ENCODE measurements at regions not wholly inside any gene's neighbourhood (a gene's known extent, or its start where the extent isn't known, plus 50 kb on each side); places are given as distances from the start of the nearest gene placed in this dataset.

DNA sequence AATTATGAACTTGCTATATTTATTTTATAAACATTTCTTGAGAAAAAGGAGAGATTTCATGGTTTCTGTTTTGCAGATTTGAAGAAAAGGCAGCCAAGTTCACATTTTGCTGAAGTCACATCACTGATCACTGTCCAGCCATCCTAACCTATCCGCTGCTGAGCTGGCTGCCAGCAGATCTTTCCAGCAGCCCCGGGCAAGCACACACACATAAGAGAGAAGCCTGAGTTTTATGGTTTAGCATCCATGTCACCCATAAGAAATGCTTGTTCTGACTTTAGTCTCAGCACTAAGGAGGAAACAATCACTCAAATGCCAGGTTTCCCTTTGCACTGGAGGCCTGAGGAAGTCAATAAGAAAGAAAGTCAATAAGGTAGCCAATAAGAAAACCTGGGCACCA lies 287.1 kb downstream of the SMOC2 start:
- TF ChIP-seq, protein P1, sequence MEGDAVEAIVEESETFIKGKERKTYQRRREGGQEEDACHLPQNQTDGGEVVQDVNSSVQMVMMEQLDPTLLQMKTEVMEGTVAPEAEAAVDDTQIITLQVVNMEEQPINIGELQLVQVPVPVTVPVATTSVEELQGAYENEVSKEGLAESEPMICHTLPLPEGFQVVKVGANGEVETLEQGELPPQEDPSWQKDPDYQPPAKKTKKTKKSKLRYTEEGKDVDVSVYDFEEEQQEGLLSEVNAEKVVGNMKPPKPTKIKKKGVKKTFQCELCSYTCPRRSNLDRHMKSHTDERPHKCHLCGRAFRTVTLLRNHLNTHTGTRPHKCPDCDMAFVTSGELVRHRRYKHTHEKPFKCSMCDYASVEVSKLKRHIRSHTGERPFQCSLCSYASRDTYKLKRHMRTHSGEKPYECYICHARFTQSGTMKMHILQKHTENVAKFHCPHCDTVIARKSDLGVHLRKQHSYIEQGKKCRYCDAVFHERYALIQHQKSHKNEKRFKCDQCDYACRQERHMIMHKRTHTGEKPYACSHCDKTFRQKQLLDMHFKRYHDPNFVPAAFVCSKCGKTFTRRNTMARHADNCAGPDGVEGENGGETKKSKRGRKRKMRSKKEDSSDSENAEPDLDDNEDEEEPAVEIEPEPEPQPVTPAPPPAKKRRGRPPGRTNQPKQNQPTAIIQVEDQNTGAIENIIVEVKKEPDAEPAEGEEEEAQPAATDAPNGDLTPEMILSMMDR (IDR thresholded peaks at IDR 0.05; ENCODE audit: unreplicated experiment) = no peak
- Mint-ChIP-seq H3K27me3 (ENCODE audit: low read depth) (no peaks in the 10 kb centered on the region), H3K4me1 (peaks cover 14% of the 10 kb centered on the region), H3K9me3 (peaks cover 5% of the 10 kb centered on the region), H3K36me3 (no peaks in the 10 kb centered on the region), H3K4me3 (no peak overlapping the region), H3K27ac (no peak overlapping the region)
- DNase-seq (ENCODE audit: low spot score in 2 of 2, unreplicated experiment in 2 of 2) = no peak

GRCh38 chr6:168726312-168726856 lies 285.4 kb downstream of the SMOC2 start:
- DNase-seq (ENCODE audit: low spot score in 2 of 2, unreplicated experiment in 2 of 2) = no peak
- H3K27ac Mint-ChIP-seq = peak overlapping the region; percentile 76
- H3K27me3 Mint-ChIP-seq (ENCODE audit: low read depth) = no peaks in the 10 kb centered on the region
- peaks cover 7% of the 10 kb centered on the region for H3K9me3 Mint-ChIP-seq
- TF ChIP-seq, protein P1 (IDR thresholded peaks at IDR 0.05; ENCODE audit: unreplicated experiment) = no peak
- no peak overlapping the region for H3K4me3 Mint-ChIP-seq
- H3K36me3 Mint-ChIP-seq = no peaks in the 10 kb centered on the region
- peaks cover 14% of the 10 kb centered on the region for H3K4me1 Mint-ChIP-seq

DNA sequence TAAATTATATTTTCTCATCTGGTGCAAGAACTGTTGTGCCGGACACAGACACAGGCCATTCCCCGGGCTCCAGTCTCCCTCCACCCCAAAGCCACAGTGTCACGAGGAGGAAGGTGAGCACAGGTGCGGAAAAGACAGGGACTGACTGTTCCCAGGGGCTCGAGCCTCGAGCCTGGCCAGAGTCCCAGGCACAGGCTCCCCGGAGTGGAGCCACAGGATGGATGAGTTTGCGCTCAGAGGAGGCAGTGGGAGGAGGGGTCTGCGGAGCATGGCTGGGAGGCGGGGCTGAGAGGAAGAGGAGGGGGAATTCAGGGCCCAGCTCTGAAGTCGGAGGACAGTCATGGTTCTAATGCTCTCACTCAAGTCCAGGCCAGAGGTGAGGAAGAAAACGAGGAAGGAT lies 284.8 kb downstream of the SMOC2 start:
- no peaks in the 10 kb centered on the region for H3K27me3 Mint-ChIP-seq (ENCODE audit: low read depth)
- no peak overlapping the region for H3K4me3 Mint-ChIP-seq
- TF ChIP-seq, protein P1 (IDR thresholded peaks at IDR 0.05; ENCODE audit: unreplicated experiment) = no peak
- peaks cover 14% of the 10 kb centered on the region for H3K4me1 Mint-ChIP-seq
- H3K36me3 Mint-ChIP-seq = no peaks in the 10 kb centered on the region
- H3K9me3 Mint-ChIP-seq = peaks cover 7% of the 10 kb centered on the region
- DNase-seq (ENCODE audit: low spot score in 2 of 2, unreplicated experiment in 2 of 2) = no peak
- no peak overlapping the region for H3K27ac Mint-ChIP-seq

- Mint-ChIP-seq H3K9me3 (peaks cover 7% of the 10 kb centered on the region), H3K4me1 (peaks cover 14% of the 10 kb centered on the region), H3K36me3 (no peaks in the 10 kb centered on the region), H3K27ac (no peak overlapping the region), H3K27me3 (ENCODE audit: low read depth) (no peaks in the 10 kb centered on the region), H3K4me3 (no peak overlapping the region)
- DNase-seq (ENCODE audit: low spot score in 2 of 2, unreplicated experiment in 2 of 2) = no peak
- TF ChIP-seq, protein P1 (IDR thresholded peaks at IDR 0.05; ENCODE audit: unreplicated experiment) = no peak
Observed at GRCh38 chr6:168724669-168725570, 283.9 kb downstream of the SMOC2 start.

DNA sequence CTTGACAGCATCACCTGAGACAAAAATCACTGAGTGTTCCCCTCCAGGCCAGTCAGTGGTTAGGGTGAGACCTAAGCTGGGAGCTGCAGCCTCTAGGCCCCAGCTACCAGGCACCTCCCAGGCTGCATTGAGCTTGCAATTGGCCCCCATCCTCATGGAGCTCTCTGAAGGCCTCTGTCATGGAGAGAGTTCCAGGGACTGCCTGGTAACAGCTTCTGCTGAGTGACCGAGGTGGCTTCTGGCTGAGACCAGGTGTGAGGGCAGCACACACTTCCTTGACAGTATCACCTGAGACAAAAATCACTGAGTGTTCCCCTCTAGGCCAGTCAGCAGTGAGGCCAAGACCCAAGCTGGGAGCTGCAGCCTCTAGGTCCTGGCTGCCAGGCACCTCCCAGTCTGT lies 283.0 kb downstream of the SMOC2 start:
- Mint-ChIP-seq H3K9me3 (peaks cover 7% of the 10 kb centered on the region), H3K4me3 (no peak overlapping the region), H3K4me1 (peaks cover 14% of the 10 kb centered on the region), H3K27ac (no peak overlapping the region), H3K36me3 (no peaks in the 10 kb centered on the region), H3K27me3 (ENCODE audit: low read depth) (no peaks in the 10 kb centered on the region)
- TF ChIP-seq, protein P1 (IDR thresholded peaks at IDR 0.05; ENCODE audit: unreplicated experiment) = no peak
- DNase-seq (ENCODE audit: low spot score in 2 of 2, unreplicated experiment in 2 of 2) = no peak
